Naive thymus-derived CD8-positive, alpha-beta T cell (primary cell): ENCODE measurements at regions not wholly inside any gene's neighbourhood (a gene's known extent, or its start where the extent isn't known, plus 50 kb on each side); places are given as distances from the start of the nearest gene placed in this dataset.
"Not testable (repeated sequence)": the region's sequence is repeated elsewhere in the genome, so short reads cannot be mapped to it uniquely, and the experiment has no call there.

ENCODE experiments used
- ATAC-seq, 2 donors: fragments of 150-1000 bp; cut with Tn5 transposase in 1 of 2; sonication (Bioruptor Pico), chemical (Tn5 transposase) in 1 of 2; 1 replicate in 1 of 2; 2 replicates in 1 of 2; pipeline ENCODE4 v1.10.0; 2021; ENCODE audit warnings: mild to moderate bottlenecking in 2 of 2, moderate library complexity in 2 of 2
- POLR2A ChIA-PET: fragments of 350-600 bp; sonication (Branson Sonifier 250); formaldehyde crosslinking; loops from one replicate; lab custom pipeline; 2021; ENCODE audit warnings: antibody characterized with exemption; lab: Charles Lee
- DNase-seq, 10 donors: peaks; one replicate each; pipeline versions ENCODE4 v3.0.0 to v3.0.0-alpha.2; 2020 to 2022
- H3K27ac Mint-ChIP-seq, 10 donors: one replicate each; pipeline ENCODE4 v1.8.0; 2020 to 2022; ENCODE audit warnings: mild to moderate bottlenecking in 10 of 10, mixed read lengths in 10 of 10, moderate library complexity in 4 of 10, inconsistent platforms in 1 of 10
- H3K27me3 Mint-ChIP-seq, 5 donors: one replicate each; pipeline ENCODE4 v1.8.0; 2021 to 2022; ENCODE audit warnings: mixed read lengths in 5 of 5
- H3K36me3 Mint-ChIP-seq, 3 donors: one replicate each; pipeline ENCODE4 v1.8.0; 2020 to 2022; ENCODE audit warnings: mixed read lengths in 3 of 3, mild to moderate bottlenecking in 2 of 3, inconsistent platforms in 1 of 3
- H3K4me1 Mint-ChIP-seq, 4 donors: one replicate each; pipeline ENCODE4 v1.8.0; 2021 to 2022; ENCODE audit warnings: mixed read lengths in 4 of 4
- H3K4me3 Mint-ChIP-seq, 10 donors: one replicate each; pipeline ENCODE4 v1.8.0; 2020 to 2022; ENCODE audit warnings: mild to moderate bottlenecking in 10 of 10, mixed read lengths in 10 of 10, moderate library complexity in 6 of 10, inconsistent platforms in 1 of 10
- H3K9me3 Mint-ChIP-seq, 9 donors: one replicate each; pipeline ENCODE4 v1.8.0; 2020 to 2022; ENCODE audit warnings: mixed read lengths in 9 of 9, mild to moderate bottlenecking in 3 of 9, inconsistent platforms in 1 of 9, moderate library complexity in 1 of 9

DNA sequence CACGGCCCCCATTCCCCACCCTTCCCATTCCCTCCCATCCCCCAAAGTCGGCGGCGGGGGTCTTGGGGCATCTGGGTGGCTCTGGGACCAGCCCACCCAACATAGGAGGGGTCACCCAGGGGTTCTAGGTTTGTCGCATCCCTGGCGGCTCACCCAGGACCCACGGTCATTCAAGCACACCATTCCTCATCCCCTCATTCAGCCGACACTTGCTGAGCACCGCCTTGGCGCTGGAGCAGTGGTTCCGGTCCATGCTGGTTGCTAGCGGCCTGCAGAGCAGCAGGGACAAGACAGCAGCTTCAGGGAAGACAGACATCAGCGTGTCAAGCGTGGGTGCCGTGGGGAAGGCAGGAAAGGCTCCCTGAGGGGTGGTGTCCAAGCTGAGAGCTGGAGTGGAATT, 50.5 kb upstream of the OTOS start:
- peaks cover 0 to 23% (median 6%) of the 10 kb centered on the region in 9 donors for H3K9me3 Mint-ChIP-seq
- peaks cover 13 to 48% (median 23%) of the 10 kb centered on the region in 5 donors for H3K27me3 Mint-ChIP-seq
- DNase-seq: no peak
- H3K36me3 Mint-ChIP-seq: peaks cover 0 to 8% (median 4%) of the 10 kb centered on the region in 3 donors
- no peak overlapping the region for H3K27ac Mint-ChIP-seq
- POLR2A ChIA-PET: no interaction called here
- no peak for ATAC-seq
- H3K4me1 Mint-ChIP-seq: no peaks in the 10 kb centered on the region
- no peak overlapping the region for H3K4me3 Mint-ChIP-seq

DNA sequence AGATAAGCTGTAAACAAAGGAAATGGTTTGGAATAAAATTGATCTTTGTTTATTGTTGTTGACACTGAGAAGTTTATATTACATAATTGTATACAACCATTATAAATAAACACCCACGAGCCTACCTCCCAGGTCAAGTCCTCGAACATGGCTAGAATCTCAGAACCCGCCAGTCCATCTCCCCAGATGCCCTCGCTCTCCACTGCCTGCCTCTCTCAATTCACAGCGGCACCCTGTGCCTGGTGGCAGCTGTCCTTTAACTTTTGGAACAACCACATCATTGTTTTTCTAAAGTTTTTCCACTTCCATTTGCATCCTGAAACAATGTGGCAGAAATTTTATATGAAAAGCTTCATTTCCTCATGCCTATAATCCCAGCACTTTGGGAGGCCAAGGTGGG, 52.2 kb upstream of the OTOS start:
- H3K4me3 Mint-ChIP-seq: no peak overlapping the region
- no peak overlapping the region for H3K27ac Mint-ChIP-seq
- no peaks in the 10 kb centered on the region for H3K4me1 Mint-ChIP-seq
- H3K27me3 Mint-ChIP-seq: peaks cover 10 to 52% (median 27%) of the 10 kb centered on the region in 5 donors
- ATAC-seq (no peak), DNase-seq (no peak)
- H3K9me3 Mint-ChIP-seq: peaks cover 0 to 13% (median 5%) of the 10 kb centered on the region in 9 donors
- H3K36me3 Mint-ChIP-seq: peaks cover 0 to 3% (median 0%) of the 10 kb centered on the region in 3 donors
- POLR2A ChIA-PET: no interaction called here

DNA sequence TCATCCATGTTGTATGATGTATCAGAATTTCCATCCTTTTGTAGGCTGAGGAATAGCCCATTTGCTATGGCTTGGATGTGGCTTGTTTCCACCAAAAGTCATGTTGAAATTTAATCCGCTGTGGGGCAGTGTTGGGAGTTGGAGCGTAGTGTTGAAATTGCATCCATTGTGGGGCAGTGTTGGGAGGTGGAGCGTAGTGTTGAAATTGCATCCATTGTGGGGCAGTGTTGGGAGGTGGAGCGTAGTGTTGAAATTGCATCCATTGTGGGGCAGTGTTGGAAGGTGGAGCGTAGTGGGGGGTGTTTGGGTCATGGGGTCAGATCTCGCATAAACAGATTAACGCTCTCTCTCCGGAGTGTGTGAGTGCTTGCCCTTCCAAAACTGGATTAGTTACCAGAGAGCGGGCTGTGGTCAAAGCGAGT, 53.9 kb upstream of the OTOS start:
- ATAC-seq, H3K27ac Mint-ChIP-seq, H3K4me1 Mint-ChIP-seq, H3K9me3 Mint-ChIP-seq, H3K36me3 Mint-ChIP-seq, POLR2A ChIA-PET, DNase-seq, H3K4me3 Mint-ChIP-seq: not testable (repeated sequence)
- peaks cover 10 to 52% (median 27%) of the 10 kb centered on the region in 5 donors for H3K27me3 Mint-ChIP-seq

DNA sequence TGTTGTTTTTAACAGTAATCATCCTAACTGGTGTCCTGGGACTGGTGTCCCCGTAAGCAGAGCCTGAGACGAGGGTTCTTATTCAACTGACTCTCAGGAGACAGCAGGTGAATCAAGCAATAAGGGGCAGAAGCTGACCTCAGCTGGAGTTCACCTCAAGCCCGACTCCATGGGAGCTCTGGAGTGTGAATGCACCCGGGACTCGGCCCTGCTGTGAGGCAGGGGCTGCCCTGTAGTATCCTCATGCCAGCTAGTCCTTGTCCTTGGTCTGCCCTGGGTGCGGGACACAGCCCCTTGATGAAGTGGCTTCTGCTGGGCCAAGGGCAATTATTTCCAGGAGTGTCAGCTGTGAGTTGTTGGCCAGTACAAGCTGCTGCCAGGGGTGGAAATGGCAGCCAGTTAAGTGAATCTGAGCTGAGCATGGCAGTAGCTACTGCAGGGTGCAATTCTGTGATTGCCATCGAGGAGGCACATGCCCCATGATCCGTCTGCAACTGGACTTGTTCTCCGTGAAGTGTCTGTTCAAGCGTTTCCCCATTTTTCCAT, 54.9 kb upstream of the OTOS start:
- Mint-ChIP-seq H3K4me1 (peaks cover 0 to 3% (median 0%) of the 10 kb centered on the region in 4 donors), H3K4me3 (no peak overlapping the region), H3K36me3 (no peaks in the 10 kb centered on the region), H3K27me3 (peaks cover 15 to 52% (median 27%) of the 10 kb centered on the region in 5 donors), H3K9me3 (peaks cover 0 to 2% (median 0%) of the 10 kb centered on the region in 9 donors), H3K27ac (no peak overlapping the region)
- DNase-seq (no peak), ATAC-seq (no peak)
- POLR2A ChIA-PET: no interaction called here

DNA sequence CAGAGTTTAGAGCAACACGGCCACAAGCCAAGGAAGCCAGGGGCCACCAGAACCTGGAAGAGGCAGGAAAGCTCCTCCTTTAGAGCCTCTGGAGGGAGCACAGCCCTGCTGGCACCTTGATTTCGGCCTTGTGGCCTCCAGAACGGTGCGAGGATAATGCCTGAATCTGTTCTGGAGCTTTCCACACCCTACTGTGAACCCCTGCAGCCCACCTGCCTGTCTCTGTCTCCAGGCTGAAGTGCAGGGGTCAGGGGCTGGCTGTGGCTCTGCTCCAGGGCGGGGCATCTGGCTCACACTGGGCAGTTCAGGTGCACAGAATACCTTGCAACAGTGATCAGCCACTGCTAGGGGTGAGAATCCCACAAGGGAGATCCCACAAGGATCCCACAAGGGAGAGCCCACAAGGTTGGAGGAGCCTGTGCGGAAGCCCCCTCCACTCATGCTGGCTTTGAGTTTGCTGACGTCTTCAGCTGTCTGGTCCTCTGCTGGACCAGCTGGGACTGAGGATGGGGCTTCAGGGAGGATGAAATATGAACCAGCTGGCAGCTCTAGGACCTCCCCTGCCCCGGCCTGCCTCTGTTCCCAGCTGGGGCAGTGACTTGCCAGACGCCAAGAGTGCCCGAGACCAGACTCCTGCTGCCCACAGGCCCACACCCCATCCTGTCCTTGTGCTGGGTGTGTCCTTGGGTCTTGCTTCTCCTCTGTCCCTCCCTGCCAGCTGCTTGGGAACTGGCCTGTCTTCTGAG, 56.4 kb upstream of the OTOS start:
- ATAC-seq (no peak), DNase-seq (no peak)
- Mint-ChIP-seq H3K27ac (no peak overlapping the region), H3K4me3 (no peak overlapping the region), H3K9me3 (no peaks in the 10 kb centered on the region), H3K27me3 (peaks cover 15 to 52% (median 28%) of the 10 kb centered on the region in 5 donors), H3K4me1 (peaks cover 0 to 3% (median 0%) of the 10 kb centered on the region in 4 donors), H3K36me3 (no peaks in the 10 kb centered on the region)
- POLR2A ChIA-PET: no interaction called here

DNA sequence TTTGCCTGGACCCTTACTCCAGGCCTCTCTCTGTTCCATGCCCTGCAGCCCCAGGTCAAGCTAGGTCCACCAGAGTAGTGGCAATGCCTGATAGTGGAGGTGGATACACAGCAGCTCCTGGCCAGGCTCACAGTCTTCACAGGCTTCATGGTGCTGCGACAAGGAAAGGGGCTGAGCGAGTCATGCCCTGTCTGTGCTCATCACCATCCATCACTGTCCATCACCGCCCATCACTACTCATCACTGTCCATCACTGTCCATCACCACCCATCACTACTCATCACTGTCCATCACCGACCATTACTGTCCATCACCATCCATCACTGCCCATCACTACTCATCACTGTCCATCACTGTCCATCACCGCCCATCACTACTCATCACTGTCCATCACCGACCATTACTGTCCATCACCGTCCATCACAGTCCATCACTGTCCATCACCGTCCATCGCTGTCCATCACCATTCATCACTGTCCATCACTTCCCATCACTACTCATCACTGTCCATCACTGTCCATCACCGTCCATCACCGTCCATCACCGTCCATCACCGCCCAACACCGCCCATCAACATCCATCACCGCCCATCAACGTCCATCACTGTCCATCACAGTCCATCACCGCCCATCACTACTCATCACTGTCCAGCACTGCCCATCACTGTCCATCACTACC, 57.1 kb upstream of the OTOS start:
- Mint-ChIP-seq H3K4me1 (peaks cover 0 to 3% (median 0%) of the 10 kb centered on the region in 4 donors), H3K4me3 (no peak overlapping the region), H3K9me3 (no peaks in the 10 kb centered on the region), H3K27me3 (peaks cover 18 to 48% (median 22%) of the 10 kb centered on the region in 5 donors), H3K36me3 (no peaks in the 10 kb centered on the region), H3K27ac (no peak overlapping the region)
- POLR2A ChIA-PET: no interaction called here
- no peak for ATAC-seq
- DNase-seq: no peak

DNA sequence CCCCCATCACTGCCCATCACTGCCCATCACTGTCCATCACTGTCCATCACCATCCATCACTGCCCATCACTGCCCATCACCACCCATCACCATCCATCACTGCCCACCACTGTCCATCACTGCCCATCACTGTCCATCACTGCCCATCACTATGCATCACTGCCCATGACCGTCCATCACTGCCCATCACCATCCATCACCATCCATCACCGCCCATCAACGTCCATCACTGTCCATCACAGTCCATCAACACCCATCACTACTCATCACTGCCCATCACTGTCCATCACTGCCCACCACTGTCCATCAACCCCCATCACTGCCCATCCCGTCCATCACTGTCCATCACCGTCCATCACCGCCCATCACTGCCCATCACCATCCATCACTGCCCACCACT, 57.8 kb upstream of the OTOS start:
- DNase-seq (no peak), ATAC-seq (no peak)
- Mint-ChIP-seq H3K27ac (no peak overlapping the region), H3K4me3 (no peak overlapping the region), H3K27me3 (peaks cover 16 to 48% (median 25%) of the 10 kb centered on the region in 5 donors), H3K36me3 (no peaks in the 10 kb centered on the region), H3K4me1 (peaks cover 0 to 3% (median 0%) of the 10 kb centered on the region in 4 donors), H3K9me3 (peaks cover 0 to under 1% (median 0%) of the 10 kb centered on the region in 9 donors)
- POLR2A ChIA-PET: no interaction called here

DNA sequence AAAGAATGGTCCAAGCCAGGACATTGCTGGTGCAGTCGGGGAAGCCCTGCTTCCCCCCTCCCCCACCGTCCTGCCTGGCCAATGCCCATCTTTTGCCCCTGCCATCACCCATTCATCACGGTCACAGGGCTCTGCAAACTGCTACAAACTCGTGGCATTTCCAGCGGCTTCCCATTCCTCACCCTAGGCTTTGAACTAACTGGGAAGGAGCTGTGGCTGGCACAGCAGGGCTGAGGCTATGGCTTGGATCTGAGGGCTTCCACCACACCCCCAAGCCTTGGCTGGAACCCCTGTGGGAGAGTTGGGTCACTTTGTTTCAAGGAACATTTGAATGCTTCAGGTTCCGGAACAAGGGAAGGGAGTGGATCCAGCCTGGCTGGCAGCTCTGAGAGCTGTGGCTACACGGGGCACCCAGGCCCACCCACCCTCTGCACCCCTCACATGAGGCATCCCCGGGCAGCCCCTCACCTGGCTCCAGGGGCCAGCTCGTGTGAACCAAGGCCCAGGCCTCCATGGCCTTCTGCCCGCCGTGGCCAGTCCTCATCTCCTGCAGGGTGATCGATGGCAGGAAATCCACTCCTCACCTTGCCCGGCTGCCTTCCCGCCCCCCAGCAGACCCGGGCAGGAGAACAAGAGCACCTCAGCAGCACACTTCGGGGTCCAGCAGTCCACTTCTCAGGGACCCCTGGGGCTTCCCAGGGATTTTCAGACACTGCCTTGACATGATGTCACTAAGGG, 58.8 kb upstream of the OTOS start:
- H3K4me1 Mint-ChIP-seq: peaks cover 0 to 3% (median 0%) of the 10 kb centered on the region in 4 donors
- H3K9me3 Mint-ChIP-seq: peaks cover 0 to 2% (median 0%) of the 10 kb centered on the region in 9 donors
- no peak overlapping the region for H3K4me3 Mint-ChIP-seq
- H3K27me3 Mint-ChIP-seq: peaks cover 17 to 54% (median 26%) of the 10 kb centered on the region in 5 donors
- DNase-seq (no peak), ATAC-seq (no peak)
- no peaks in the 10 kb centered on the region for H3K36me3 Mint-ChIP-seq
- POLR2A ChIA-PET: no interaction called here
- H3K27ac Mint-ChIP-seq: no peak overlapping the region

DNA sequence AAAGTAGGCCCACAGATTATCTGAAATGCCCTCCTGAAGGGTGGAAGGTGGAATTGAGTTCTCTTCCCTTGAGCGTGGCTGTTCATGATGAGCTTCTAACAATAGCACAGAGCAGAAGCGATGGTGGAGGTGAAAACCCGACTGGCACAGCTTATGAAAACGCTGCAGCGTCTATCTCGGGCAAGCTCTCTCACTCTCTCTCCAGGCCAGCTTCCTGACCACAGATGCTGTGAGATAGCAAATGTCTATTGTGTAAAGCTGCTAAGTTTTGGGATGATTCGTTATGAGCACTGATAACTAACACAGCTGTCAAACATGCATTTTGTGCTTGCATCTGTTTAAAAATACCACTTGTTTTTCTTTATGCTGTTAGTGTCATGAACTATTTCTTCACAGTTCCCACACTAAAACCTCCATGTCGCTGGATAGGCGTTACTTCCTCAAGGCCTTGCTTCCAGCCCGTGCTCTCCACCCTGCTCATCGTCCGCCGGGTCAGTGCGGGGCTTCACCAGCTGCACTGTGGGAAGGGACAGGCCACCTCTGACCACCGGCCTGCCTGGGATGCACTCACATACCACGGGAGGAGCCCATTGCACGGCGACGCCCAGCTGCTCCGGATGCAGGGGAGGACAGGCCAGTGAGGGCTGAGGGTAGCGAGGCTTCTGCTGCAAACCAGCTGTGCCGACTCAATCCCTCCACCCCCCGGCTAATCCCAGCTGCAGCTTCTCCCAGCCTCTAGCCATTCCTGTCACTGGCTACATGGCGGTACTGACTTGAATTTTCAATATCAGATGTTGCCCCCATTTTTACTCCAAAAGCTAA, 60.0 kb upstream of the OTOS start:
- Mint-ChIP-seq H3K27ac (no peak overlapping the region), H3K27me3 (peaks cover 12 to 57% (median 34%) of the 10 kb centered on the region in 5 donors), H3K36me3 (peaks cover 0 to 2% (median 0%) of the 10 kb centered on the region in 3 donors), H3K4me1 (peaks cover 0 to 3% (median 1%) of the 10 kb centered on the region in 4 donors), H3K4me3 (no peak overlapping the region), H3K9me3 (peaks cover 0 to 2% (median 0%) of the 10 kb centered on the region in 9 donors)
- ATAC-seq (no peak), DNase-seq (no peak)
- POLR2A ChIA-PET: no interaction called here

DNA sequence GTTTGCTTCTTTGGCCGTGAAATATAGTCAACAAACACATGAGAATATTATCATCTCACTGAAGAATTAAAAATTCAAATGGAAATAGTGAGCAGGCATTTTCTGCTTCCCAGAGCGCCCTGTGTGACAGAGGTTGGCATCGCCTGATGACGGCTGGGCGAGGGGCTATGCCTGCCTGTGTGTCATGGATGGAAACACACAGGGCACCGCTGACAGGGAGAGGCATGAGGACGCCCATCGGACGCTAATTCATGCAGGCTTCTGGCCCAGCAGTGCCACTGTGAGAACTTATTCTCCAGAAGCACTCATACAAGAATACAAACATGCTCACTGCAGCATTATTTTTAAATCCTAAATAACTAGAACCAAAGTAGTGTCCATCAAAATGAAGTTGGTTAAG, 61.4 kb upstream of the OTOS start:
- Mint-ChIP-seq H3K9me3 (peaks cover 0 to 9% (median 2%) of the 10 kb centered on the region in 9 donors), H3K36me3 (peaks cover 0 to 2% (median 0%) of the 10 kb centered on the region in 3 donors), H3K27ac (no peak overlapping the region), H3K4me1 (peaks cover 0 to 3% (median 1%) of the 10 kb centered on the region in 4 donors), H3K27me3 (peaks cover 12 to 46% (median 29%) of the 10 kb centered on the region in 5 donors), H3K4me3 (no peak overlapping the region)
- POLR2A ChIA-PET: no interaction called here
- no peak for DNase-seq
- ATAC-seq: no peak

DNA sequence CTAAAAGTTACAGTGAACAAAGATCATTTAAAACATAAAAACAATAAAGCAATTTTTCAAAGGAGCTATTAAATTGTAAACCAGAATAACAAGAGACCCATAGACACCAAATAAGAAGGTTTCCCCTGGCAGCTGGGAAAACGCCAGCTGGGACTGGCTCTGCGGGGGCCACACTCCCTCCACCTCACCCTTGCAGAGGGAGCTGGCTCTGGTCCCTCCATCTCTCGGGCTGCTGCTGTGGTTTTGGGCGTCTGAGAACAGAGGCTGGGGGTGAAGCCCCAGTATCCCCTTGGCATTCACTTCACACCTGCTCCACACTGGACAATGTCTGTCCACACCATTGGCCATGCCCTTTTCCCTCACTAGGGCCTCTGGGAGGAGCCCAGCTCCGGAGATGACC, 62.1 kb upstream of the OTOS start:
- ATAC-seq (no peak), DNase-seq (no peak)
- Mint-ChIP-seq H3K27ac (no peak overlapping the region), H3K9me3 (peaks cover 0 to 9% (median 2%) of the 10 kb centered on the region in 9 donors), H3K4me3 (no peak overlapping the region), H3K4me1 (peaks cover 0 to 3% (median 1%) of the 10 kb centered on the region in 4 donors), H3K36me3 (peaks cover 0 to 2% (median 0%) of the 10 kb centered on the region in 3 donors), H3K27me3 (peaks cover 12 to 46% (median 29%) of the 10 kb centered on the region in 5 donors)
- POLR2A ChIA-PET: no interaction called here
